Stimulated activated CD8-positive, alpha-beta memory T cell treated with anti-CD3 and anti-CD28 coated beads, Interleukin-15, amount 100 ng/mL, for 4 hours (primary cell): ENCODE measurements at regions not wholly inside any gene's neighbourhood (a gene's known extent, or its start where the extent isn't known, plus 50 kb on each side); places are given as distances from the start of the nearest gene placed in this dataset.

Experiments used
- DNase-seq, 2 donors: peaks; one replicate each; pipeline ENCODE4 v3.0.0-alpha.2; 2020; ENCODE audit warnings: low read depth in 2 of 2

DNA sequence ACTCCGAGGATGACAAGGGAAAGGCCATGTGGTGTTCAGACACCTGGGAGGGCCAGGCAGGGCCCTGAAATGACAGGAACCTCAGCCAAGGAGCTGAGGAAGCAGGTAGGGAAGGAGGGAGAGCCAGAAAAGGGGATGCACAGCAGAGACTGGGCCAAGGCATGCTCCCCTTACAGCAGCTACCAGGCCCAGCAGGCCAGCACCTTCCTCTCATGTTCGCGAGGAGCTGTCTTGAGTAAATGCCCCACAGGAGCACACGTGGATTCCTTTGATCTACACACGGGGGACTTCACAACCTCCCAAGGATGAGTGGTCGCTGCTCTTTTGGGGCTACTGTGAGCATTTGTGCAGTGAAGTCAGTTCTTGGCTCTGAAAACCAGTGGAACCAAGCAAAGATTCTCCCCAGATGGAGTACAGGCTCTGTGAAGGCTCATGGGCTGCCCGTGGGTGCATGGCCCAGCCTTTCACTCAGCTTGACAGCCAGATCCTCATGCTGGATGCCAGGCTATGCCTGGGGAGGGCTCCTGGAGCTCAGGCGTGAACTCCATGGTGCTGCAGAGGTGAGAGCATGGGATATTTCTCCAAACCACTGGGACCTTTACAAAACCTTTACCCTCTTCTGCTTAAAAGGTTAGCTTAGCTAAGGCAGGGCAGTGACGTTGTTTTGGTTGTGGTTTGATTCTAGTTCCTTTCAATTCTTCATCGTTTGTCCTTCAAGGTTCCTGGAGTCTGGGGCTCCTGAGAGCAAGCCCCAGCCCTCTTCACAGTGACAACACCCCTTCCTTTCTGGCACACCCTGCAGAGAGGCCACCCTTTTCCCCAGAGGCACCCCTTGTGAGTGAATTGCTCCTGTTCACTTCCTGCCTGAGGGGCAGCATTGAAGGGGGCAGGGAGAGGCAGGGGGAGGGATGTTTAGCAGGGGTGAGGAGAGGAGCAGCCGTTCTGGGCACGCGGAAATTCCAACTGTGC is 74.2 kb upstream of the ZPBP start:
- no peak for DNase-seq

GRCh38 chr7:50164559-50165170 is 71.6 kb upstream of the ZPBP start:
- no peak for DNase-seq

GRCh38 chr7:50160206-50160605 is 67.2 kb upstream of the ZPBP start:
- no peak for DNase-seq

- DNase-seq = no peak
These were observed 66.1 kb upstream of the ZPBP start for GRCh38 chr7:50159154-50159553.

GRCh38 chr7:50156706-50157105 is 63.7 kb upstream of the ZPBP start:
- no peak for DNase-seq

DNA sequence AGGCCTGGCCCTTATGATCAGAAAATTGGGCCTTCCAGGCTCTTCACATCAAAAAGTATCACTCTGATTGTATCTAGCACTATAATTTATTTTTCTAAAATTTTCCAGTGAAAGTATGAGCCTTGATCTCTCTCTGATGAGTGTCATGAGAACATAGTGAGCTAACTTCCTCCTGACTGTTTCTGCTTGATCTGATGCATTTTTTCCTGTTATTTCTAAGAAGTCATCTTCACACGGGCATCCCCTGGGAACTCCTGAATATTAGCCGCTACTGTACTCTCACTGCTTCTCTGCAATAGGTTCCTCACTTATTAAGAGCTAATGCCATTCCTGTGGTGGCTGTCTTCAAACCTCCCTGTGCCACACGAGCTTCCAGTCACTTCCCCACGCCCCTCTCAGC is 63.1 kb upstream of the ZPBP start:
- no peak for DNase-seq

GRCh38 chr7:50155755-50156154 is 62.7 kb upstream of the ZPBP start:
- DNase-seq = no peak

GRCh38 chr7:50153995-50154394 is 60.9 kb upstream of the ZPBP start:
- no peak for DNase-seq

- DNase-seq = no peak
These were observed 60.1 kb upstream of the ZPBP start for GRCh38 chr7:50153148-50153547.

DNA sequence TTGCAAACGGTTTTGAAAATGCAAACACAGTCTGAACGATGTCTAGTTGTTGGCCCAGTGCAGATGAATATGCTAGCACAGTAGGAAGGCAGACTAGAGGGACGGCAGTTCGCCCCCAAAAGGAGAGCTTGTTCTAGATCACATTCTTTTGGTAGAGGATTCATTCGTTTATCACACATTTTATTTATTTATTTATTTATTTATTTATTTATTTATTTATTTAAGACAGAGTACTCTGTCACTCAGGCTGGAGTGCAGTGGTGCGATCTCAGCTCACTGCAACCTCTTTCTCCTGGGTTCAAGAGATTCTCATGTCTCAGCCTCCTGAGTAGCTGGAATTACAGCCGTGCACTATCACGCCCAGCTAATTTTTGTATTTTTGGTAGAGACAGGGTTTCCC is 59.4 kb upstream of the ZPBP start:
- DNase-seq = no peak

DNA sequence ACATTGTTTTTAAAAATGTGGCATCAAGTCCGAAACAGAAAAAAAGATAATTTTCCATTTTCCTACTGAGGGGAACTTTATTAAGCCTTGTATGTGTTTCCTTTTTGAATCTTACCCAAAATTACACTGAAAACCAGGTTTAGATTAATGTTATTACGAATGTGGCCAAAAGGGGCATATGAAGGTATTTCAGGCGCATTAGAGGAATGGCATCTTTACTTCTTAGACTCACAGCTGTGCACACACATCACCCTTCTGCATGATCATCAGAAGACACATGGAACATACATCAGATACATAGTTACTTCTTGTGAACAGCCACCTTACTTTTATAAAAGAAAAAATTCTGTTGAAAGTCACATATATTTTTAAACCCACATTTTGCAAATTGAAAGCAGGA is 58.6 kb upstream of the ZPBP start:
- DNase-seq = no peak

GRCh38 chr7:50151001-50151400 is 58.0 kb upstream of the ZPBP start:
- DNase-seq = no peak

- no peak for DNase-seq
These were observed 56.3 kb upstream of the ZPBP start for GRCh38 chr7:50149369-50149768.

DNA sequence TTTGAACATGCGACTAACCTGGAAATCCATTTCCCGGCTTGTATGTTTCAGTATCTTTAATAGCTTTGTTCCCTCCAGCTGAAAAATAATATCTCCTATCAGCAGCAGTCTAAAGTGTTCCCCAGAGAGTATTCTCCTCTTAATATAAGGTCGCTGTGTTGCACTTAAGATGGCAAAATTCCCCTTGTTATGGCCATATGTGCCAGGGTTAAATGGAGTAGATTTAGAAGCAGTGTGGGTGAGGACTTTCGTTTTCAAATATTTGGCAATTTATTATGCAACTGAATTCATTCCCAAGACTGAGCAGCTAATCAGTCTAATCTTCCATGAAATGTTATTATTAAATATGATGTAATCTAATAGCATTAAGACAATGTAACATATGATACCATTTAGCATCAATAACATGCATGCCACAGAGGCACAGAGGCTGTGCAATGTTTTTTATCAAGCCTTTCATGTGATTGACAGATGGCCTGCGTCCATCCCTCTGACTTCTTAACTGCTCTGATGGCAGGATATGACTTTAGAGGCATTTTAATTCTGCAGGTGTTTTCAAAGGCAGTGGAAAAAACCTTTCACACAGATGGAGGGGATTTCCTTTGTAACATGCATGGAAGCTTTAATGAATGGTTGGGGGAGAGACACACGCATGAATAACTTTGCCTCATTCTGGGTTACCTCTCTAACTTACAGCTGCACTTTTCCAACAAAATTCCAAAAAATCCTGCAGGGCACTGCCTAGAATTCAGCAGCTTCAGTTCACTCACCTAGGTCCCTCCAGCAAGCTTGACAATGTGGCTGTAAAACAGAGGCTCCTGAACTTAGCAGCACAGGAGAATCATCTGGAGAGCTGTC is 55.1 kb upstream of the ZPBP start:
- DNase-seq = no peak

- DNase-seq = no peak
These were observed 53.6 kb upstream of the ZPBP start for GRCh38 chr7:50146692-50147091.

DNA sequence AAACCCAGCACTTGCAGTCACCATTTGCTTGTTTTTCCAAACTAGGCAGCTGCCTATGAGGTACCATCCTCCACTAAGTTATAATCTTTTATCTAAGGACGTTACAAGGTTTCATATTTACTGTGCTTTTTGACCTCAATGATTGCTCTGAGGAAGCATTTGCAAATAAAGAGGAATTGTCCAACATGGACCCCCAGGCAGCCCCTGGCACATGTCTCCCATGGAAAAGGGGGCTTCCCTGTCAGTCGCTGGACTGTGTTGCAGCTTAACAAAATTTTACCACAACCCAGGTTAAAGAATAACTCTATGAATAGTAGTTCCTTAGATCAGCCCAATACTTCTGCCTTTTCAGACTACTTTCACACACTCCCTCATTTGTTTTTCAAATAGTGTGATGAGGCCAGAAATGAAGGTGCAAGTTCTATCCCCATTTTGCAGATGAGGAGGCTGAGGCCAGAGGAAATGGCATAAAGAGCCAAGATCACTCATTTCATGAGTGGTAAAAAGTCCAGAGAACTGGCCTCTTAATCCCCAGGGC is 52.8 kb upstream of the ZPBP start:
- DNase-seq = no peak

DNA sequence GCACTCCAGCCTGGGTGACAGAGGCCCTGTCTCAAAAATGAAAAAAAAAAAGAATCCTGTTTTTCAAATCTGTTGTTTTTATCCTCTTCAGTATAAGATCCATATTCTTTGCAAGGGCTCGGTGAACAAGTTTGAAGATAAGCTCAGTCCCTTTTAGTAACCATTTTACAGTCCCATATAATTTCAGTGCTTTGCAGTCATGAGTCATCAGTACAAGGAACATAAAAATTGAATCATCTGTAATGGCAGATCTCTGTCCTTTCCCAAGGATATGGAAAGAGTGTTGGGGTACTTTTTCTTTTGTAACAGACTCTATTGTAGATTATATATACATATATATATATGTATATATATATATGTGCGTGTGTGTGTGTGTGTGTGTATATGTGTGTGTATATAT is 52.2 kb upstream of the ZPBP start:
- no peak for DNase-seq
